Immature natural killer cell (primary cell): ENCODE measurements at regions not wholly inside any gene's neighbourhood (a gene's known extent, or its start where the extent isn't known, plus 50 kb on each side); places are given as distances from the start of the nearest gene placed in this dataset.
"Not testable (repeated sequence)": the region's sequence is repeated elsewhere in the genome, so short reads cannot be mapped to it uniquely, and the experiment has no call there.

Source experiments
- DNase-seq, 3 donors: peaks; one replicate each; pipeline ENCODE4 v3.0.0; 2022; ENCODE audit warnings: mixed read lengths in 1 of 3
- H3K27ac Mint-ChIP-seq, 6 donors: one replicate each; pipeline ENCODE4 v1.8.0; 2020; ENCODE audit warnings: mixed read lengths in 6 of 6, mild to moderate bottlenecking in 5 of 6, inconsistent platforms in 4 of 6, moderate library complexity in 3 of 6
- H3K27me3 Mint-ChIP-seq, 3 donors: one replicate each; pipeline ENCODE4 v1.8.0; 2020 to 2021; ENCODE audit warnings: low read depth in 3 of 3, mild to moderate bottlenecking in 3 of 3, mixed read lengths in 3 of 3, moderate library complexity in 3 of 3, inconsistent platforms in 1 of 3
- H3K36me3 Mint-ChIP-seq, 3 donors: one replicate each; pipeline ENCODE4 v1.8.0; 2020; ENCODE audit warnings: mixed read lengths in 3 of 3, inconsistent platforms in 2 of 3, mild to moderate bottlenecking in 2 of 3
- H3K4me1 Mint-ChIP-seq, 2 donors: one replicate each; pipeline ENCODE4 v1.8.0; 2020; ENCODE audit warnings: inconsistent platforms in 2 of 2, mild to moderate bottlenecking in 2 of 2, mixed read lengths in 2 of 2, moderate library complexity in 1 of 2
- H3K4me3 Mint-ChIP-seq, 5 donors: one replicate each; pipeline ENCODE4 v1.8.0; 2020; ENCODE audit warnings: mild to moderate bottlenecking in 5 of 5, mixed read lengths in 5 of 5, inconsistent platforms in 3 of 5, moderate library complexity in 3 of 5
- H3K9me3 Mint-ChIP-seq, 6 donors: one replicate each; pipeline ENCODE4 v1.8.0; 2020; ENCODE audit warnings: mild to moderate bottlenecking in 6 of 6, mixed read lengths in 6 of 6, inconsistent platforms in 4 of 6, moderate library complexity in 3 of 6

DNA sequence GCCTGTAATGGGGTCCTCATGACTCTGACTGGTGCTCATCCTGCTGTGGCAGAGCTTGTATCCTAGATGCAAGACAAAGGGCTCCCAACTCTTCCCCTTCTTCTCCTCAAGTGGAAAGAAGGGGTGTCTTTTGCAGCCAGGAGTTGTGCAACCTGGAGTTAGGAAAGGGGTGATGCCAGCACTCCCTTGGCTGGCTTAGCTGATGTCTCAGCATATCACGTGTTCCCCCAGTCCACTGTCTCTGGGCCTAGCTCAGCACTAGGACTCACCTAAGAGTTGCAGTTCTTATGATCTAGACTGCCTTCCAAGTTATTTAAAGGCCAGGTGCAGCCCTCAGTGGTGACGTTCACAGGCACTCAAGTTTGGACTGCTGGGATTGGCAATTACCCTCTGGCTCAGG lies 146.2 kb upstream of the GORAB start:
- Mint-ChIP-seq H3K9me3 (peaks cover 0 to 6% (median 0%) of the 10 kb centered on the region in 6 donors), H3K4me1 (no peaks in the 10 kb centered on the region), H3K4me3 (no peak overlapping the region), H3K27ac (no peak overlapping the region), H3K36me3 (no peaks in the 10 kb centered on the region), H3K27me3 (peaks cover 0 to 14% (median 7%) of the 10 kb centered on the region in 3 donors)
- no peak for DNase-seq

DNA sequence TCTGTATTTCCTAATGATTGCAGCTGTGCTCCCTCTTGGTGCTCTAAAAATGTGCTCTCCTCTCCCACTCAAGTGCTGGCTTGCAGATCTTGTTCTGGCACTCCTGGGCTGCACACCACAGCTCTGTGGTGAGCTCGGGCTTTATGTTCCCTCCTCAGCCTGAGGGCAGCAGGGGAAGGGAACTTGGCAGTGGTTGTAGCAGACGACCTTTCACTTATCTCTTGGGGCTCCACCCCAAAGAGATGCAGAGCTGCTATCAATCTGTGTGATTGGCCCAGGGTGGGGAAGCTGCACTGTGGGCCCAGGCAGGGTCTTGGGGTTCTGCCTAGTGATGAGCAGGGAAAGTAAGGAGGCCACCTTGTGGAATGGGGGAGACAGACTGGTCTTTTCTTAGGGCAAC lies 143.5 kb upstream of the GORAB start:
- Mint-ChIP-seq H3K4me1 (no peaks in the 10 kb centered on the region), H3K27me3 (peaks cover 2 to 14% (median 7%) of the 10 kb centered on the region in 3 donors), H3K36me3 (no peaks in the 10 kb centered on the region), H3K9me3 (peaks cover 0 to 6% (median 0%) of the 10 kb centered on the region in 6 donors), H3K4me3 (no peak overlapping the region), H3K27ac (no peak overlapping the region)
- no peak for DNase-seq

DNA sequence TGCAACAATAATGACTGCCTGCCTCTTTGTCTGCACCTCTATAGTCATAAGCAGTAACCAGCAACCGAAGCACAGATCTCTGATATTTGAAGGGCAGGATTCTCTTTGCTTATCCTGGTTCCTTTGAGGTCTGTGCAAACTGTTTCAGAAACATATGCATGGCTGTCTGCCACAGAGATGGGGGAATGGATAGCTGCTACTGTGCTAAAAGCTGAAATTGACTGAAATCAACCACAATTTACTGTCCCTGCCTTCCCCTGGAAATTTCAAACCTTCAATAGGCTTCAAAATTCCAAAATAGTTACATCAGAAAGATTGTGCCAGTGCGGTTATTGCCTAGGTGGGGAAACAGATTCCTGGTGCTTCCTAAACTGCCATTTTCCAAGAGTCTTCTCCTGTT lies 136.8 kb upstream of the GORAB start:
- Mint-ChIP-seq H3K27ac (no peak overlapping the region), H3K4me3 (no peak overlapping the region), H3K36me3 (peaks cover 0 to 4% (median 2%) of the 10 kb centered on the region in 3 donors), H3K27me3 (peaks cover 0 to 5% (median 4%) of the 10 kb centered on the region in 3 donors), H3K9me3 (peaks cover 0 to 12% (median under 1%) of the 10 kb centered on the region in 6 donors), H3K4me1 (no peaks in the 10 kb centered on the region)
- DNase-seq: no peak

DNA sequence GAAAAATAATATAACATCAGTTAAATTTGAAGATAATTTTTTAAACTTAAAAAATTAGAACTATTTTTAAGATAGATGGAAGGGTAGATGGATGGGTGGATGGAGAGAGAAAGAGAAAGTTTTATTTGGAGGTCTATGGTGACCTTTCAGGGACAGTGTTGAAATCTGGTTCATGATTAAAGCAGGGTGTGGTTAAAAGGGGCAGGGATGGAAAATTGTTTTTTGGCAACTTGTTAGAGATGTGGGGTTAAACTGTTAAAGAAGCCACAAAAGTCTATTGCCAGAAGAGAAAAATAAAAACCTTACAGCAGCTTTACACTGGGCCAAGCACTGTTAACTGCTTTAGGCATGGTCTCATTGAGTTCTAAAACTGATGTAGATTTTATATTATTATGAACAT lies 134.9 kb upstream of the GORAB start:
- Mint-ChIP-seq H3K36me3 (peaks cover 0 to 4% (median 2%) of the 10 kb centered on the region in 3 donors), H3K4me1 (no peaks in the 10 kb centered on the region), H3K9me3 (peaks cover 0 to 12% (median 0%) of the 10 kb centered on the region in 6 donors), H3K27ac (no peak overlapping the region), H3K27me3 (peaks cover 2 to 4% (median 3%) of the 10 kb centered on the region in 3 donors), H3K4me3 (no peak overlapping the region)
- DNase-seq: no peak

DNA sequence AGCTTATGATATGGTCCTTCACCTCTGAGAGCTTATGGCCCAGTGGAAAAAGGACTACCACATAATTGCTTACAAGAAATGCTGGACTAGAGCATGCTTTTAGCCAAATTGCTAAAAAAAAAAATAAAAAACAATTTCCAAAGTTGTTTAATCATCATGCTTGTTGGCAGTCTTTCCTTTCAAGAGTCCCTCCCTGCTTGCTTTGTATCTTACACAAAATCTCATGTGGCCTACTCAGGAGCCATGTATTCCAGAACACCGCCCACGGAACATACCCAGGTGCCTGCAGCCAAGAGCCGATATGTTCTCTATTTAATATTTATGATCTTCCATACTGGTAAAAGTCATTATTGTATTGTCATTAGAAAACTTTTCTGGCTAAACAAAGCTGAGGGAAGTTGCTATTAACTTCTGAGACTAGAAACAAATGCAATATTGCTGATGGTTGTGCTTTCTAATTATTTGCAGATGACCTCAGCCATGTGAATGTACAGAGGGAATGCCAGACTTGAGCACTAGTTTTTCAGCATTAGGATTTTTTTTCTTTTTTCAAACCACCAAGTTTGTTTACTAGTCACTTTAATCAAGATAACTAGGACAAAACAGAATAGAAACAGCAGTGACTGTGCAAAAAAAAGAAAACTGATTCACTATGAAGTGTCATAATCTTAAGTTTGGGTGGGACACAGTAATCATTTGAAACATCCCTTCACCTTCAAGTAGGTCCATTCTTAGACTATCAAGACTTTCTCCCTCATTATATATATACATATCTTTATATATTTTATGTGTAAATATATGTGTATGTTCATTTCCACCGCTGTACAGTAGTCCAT lies 129.3 kb upstream of the GORAB start:
- DNase-seq: no peak
- peaks cover 0 to 3% (median 2%) of the 10 kb centered on the region in 3 donors for H3K27me3 Mint-ChIP-seq

DNA sequence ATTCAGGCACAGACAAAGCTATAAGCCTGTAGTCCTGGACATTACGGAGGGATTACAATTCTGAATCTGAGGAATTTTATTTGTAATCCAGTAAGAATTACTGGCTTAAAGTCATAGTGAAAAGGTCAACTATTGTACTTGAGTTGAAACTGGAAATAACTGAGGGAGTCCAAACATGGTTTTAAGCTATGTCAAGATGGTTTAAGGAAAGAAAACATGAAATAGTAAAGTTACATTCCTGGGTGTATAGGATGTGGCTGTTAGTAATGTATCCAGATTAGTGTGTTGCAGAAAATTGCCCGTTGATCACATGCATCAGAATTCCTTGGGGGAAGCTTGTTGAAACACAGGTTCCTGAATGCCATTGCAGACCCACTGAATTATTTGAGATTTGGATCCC lies 124.8 kb upstream of the GORAB start:
- H3K4me3 Mint-ChIP-seq: no peak overlapping the region
- H3K27me3 Mint-ChIP-seq: no peaks in the 10 kb centered on the region
- DNase-seq: no peak
- H3K27ac Mint-ChIP-seq: no peak overlapping the region
- H3K36me3 Mint-ChIP-seq: no peaks in the 10 kb centered on the region
- H3K4me1 Mint-ChIP-seq: no peaks in the 10 kb centered on the region
- H3K9me3 Mint-ChIP-seq: peaks cover 0 to 2% (median 0%) of the 10 kb centered on the region in 6 donors

More for the DNA sequence above, 129.3 kb upstream of the GORAB start:
- H3K4me3 Mint-ChIP-seq: no peak overlapping the region
- H3K9me3 Mint-ChIP-seq: peaks cover 0 to 2% (median 0%) of the 10 kb centered on the region in 6 donors
- no peaks in the 10 kb centered on the region for H3K36me3 Mint-ChIP-seq
- no peaks in the 10 kb centered on the region for H3K4me1 Mint-ChIP-seq
- H3K27ac Mint-ChIP-seq: no peak overlapping the region

DNA sequence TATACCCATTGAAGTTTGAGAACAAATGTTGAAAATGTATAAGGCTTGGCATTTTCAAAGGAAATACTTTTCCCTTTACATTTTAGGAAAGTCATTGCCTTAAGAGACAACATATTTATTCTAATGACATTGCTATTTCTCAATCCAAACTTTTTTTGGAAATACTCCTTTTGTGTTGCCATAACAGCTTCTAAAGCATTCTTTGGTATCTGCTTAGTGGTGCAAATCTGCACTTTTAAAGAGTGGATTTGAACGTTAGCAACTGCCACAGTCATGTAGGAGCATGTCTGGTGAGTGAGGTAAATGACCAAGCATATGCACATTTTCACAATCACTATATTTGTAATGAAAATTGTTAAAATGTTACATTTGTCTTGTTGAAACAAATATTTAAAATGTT lies 124.4 kb upstream of the GORAB start:
- peaks cover 0 to 2% (median 0%) of the 10 kb centered on the region in 6 donors for H3K9me3 Mint-ChIP-seq
- no peak for DNase-seq
- no peaks in the 10 kb centered on the region for H3K27me3 Mint-ChIP-seq
- no peaks in the 10 kb centered on the region for H3K4me1 Mint-ChIP-seq
- no peaks in the 10 kb centered on the region for H3K36me3 Mint-ChIP-seq
- H3K27ac Mint-ChIP-seq: no peak overlapping the region
- H3K4me3 Mint-ChIP-seq: no peak overlapping the region

DNA sequence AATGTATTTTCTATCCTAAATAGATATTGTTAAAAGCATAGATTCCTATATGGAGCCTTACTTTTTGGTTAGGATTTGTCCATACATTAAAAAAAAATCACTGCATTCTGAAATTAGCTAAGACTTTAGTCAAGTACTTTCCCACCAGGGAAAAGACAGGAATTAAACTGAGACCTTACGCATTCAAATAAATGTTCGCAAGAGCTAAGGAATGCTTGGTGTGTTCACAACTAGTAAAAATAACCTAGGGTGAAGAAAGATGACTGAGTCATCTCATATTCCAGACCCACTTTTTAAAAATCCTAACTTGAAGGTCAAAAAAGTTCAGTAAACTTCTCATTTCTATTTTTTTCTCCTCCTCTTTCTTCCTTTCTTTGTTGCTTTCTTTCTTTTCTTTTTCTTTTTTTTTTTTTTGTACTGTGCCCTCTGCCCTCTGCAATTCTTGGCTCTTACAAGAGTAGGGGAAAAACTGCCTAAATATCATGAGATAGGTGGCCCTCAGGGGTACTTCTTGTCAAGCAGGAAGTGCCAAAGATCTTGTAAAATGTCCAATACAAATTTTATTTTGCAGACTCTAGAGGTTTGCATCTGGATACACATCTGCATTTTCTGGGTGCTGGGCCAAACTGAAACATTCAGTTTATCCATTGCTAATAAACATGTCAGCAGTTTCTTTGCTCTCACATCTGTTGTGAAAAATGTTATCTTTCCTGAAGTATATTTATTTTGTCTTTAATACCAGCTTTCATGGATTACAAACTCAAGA lies 121.4 kb upstream of the GORAB start:
- H3K4me3 Mint-ChIP-seq: no peak overlapping the region
- H3K27me3 Mint-ChIP-seq: peaks cover 0 to 7% (median 0%) of the 10 kb centered on the region in 3 donors
- H3K4me1 Mint-ChIP-seq: no peaks in the 10 kb centered on the region
- peaks cover 0 to 3% (median 0%) of the 10 kb centered on the region in 6 donors for H3K9me3 Mint-ChIP-seq
- no peak for DNase-seq
- H3K36me3 Mint-ChIP-seq: no peaks in the 10 kb centered on the region
- no peak overlapping the region for H3K27ac Mint-ChIP-seq

DNA sequence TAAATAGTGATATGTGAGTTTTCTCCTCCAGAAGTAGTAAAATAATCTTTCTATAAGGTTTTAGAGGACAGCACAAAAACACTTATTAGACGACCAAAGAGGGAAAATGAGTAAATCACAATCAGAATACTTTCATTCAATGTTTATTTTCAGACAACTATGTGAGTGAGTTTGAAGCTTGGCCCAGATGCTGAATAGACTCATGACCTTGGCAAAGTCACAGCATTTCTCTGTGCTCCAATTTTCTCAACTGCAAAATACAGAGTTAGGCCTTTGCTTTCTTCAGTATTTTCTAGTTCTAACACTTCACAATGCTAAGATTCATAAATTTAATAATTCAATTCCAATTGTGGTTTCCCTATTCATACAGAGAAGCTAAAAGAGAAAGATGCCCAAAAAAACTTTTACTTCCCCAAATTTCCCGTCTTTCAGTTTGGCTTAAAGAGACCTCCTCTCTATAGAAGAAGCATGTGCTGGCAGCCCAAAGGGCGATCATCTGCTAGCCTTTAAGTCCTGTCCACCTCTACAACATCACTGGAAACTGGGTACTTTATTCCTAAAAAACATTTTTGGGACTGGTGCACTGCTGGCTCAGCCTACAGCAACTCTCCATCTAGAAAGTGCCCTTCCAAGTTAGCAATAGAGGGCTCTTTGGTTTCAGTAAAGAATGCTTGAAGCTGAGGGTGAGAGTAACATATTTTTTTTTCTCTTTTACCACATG lies 116.8 kb upstream of the GORAB start:
- H3K4me3 Mint-ChIP-seq: no peak overlapping the region
- H3K4me1 Mint-ChIP-seq: no peaks in the 10 kb centered on the region
- no peak for DNase-seq
- no peak overlapping the region for H3K27ac Mint-ChIP-seq
- H3K36me3 Mint-ChIP-seq: no peaks in the 10 kb centered on the region
- H3K27me3 Mint-ChIP-seq: peaks cover 0 to 7% (median 0%) of the 10 kb centered on the region in 3 donors
- H3K9me3 Mint-ChIP-seq: peaks cover 0 to 9% (median under 1%) of the 10 kb centered on the region in 6 donors

DNA sequence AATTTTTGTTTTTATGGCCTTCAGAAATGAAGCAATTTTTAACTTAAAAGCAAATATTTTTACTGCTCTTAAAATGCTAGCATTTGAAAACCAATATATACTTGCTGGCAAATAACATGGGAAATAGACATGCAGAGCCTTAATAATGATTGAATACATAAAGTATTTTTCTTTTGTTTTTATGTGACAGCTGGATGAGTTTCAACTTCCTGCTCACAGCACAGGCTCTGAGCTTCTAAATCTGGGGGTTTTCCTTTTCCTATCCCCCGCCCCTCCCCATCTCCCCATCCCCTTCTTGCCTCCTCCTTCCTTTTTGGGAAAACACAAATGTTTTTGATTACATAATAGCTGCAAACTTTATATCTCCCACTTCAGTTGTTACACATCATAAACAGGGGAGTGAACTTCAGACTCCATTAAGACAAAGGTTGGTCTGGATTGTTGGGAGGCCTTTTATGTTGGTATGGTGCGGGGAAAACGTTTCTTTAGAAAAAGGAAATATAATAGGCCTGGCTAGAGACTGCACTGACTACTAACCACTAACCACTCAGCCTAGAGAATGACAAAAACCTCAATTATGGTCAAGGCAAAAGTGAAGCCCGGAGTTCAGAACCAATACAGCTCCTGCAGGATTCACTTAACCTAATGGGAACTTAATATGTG lies 116.1 kb upstream of the GORAB start:
- H3K4me1 Mint-ChIP-seq: no peaks in the 10 kb centered on the region
- H3K36me3 Mint-ChIP-seq: no peaks in the 10 kb centered on the region
- no peak overlapping the region for H3K4me3 Mint-ChIP-seq
- peaks cover 0 to 9% (median under 1%) of the 10 kb centered on the region in 6 donors for H3K9me3 Mint-ChIP-seq
- H3K27ac Mint-ChIP-seq: no peak overlapping the region
- H3K27me3 Mint-ChIP-seq: peaks cover 0 to 7% (median 0%) of the 10 kb centered on the region in 3 donors
- DNase-seq: no peak

DNA sequence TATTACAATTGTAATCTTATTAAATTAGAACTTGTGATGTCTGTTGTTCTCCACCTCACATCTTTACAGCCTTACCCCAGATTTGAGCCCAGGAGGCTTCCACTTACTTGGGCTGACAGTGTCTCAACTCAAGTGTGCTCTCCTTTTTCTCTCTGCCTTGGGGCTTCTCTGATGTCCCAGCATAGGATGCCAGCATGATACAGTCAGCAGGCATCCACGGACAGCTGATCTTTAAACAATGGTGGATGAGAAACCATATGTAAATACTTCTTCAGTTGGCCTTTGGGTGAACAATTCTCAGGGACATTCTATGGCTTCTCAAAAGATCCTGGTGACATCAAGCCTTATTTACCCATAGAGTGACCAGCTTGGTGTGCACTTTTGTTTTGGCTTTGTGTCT lies 107.6 kb upstream of the GORAB start:
- Mint-ChIP-seq H3K4me3 (no peak overlapping the region), H3K9me3 (peaks cover 0 to 6% (median 0%) of the 10 kb centered on the region in 6 donors), H3K27me3 (peaks cover 0 to 14% (median 4%) of the 10 kb centered on the region in 3 donors)

DNA sequence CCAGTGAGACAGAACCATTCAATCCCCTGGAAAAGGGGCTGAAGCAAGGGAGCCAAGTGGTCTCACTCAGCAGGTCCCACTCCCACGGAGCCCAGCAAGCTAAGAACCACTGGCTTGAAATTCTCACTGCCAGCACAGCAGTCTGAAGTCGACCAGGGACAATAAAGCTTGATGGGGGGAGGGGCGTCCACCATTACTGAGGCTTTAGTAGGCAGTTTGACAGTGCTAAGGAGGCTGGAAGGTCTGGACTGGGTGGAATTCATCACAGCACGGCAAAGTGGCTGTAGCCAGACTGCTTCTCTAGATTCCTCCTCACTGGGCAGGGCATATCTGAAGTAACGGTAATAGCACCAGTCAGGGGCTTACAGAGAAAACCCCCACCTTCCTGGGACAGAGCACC lies 105.4 kb upstream of the GORAB start:
- Mint-ChIP-seq H3K27ac (no peak overlapping the region), H3K27me3 (peaks cover 2 to 24% (median 4%) of the 10 kb centered on the region in 3 donors), H3K9me3 (peaks cover 0 to 12% (median 2%) of the 10 kb centered on the region in 6 donors), H3K4me3 (no peak overlapping the region), H3K4me1 (no peaks in the 10 kb centered on the region), H3K36me3 (no peaks in the 10 kb centered on the region)
- DNase-seq: no peak

More for the DNA sequence above, 107.6 kb upstream of the GORAB start:
- H3K4me1 Mint-ChIP-seq: no peaks in the 10 kb centered on the region
- no peak for DNase-seq
- H3K36me3 Mint-ChIP-seq: no peaks in the 10 kb centered on the region
- H3K27ac Mint-ChIP-seq: no peak overlapping the region

DNA sequence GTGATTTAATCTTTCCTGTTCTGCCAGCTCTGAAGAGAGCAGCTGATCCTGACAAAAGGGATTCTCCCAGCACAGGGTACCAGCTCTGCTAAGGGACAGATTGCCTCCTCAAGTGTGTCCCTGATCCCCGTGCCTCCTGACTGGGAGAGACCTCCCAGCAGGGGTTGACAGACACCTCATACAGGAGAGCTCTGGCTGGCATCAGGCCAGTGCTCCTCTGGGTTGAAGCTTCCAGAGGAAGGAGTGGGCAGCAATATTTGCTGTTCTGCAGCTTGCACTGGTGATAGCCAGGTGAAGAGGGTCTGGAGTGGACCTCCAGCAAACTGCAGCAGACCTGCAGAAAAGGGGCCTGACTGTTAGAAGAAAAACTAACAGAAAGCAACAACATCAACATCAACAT lies 105.0 kb upstream of the GORAB start:
- not testable (repeated sequence) for H3K27ac Mint-ChIP-seq, H3K4me1 Mint-ChIP-seq, H3K36me3 Mint-ChIP-seq, DNase-seq, H3K4me3 Mint-ChIP-seq
- H3K9me3 Mint-ChIP-seq: peaks cover 0 to 12% (median 3%) of the 10 kb centered on the region in 6 donors
- H3K27me3 Mint-ChIP-seq: peaks cover 2 to 24% (median 4%) of the 10 kb centered on the region in 3 donors
